ENCODE measurements at regions not wholly inside any gene's neighbourhood (a gene's known extent, or its start where the extent isn't known, plus 50 kb on each side); places are given as distances from the start of the nearest gene placed in this dataset.

DNA sequence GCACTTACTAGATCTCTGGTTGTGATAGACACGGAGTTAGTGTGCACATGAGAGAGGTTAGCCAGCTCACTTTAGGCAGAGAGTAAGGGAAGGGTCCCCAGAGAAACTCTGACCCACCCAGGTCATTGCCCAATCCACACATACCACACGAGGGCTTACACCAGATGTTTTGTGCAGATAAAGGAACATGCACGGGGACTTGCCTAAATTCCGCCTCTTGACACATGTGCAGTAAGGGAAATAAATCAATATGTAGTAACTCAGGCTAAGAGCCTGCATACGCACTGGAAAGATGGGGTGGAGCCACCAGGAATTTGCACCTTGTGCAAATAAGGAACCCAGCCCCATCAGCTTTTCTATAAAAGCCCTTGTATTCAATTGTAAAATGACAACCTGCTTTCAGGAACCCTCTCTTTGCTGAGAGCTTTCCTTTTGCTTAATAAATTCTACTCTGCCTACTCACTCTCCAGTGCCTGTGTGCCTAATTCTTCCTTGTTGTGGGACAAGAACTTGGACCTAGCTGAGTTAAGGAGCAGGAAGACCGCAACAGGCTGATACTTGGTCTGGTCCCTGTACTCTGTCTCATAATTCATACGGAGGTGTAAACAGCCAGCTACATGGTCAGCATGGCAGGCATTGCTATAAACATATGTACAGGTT, 120.2 kb downstream of the EMP1 start:
- TF ChIP-seq, protein P1, sequence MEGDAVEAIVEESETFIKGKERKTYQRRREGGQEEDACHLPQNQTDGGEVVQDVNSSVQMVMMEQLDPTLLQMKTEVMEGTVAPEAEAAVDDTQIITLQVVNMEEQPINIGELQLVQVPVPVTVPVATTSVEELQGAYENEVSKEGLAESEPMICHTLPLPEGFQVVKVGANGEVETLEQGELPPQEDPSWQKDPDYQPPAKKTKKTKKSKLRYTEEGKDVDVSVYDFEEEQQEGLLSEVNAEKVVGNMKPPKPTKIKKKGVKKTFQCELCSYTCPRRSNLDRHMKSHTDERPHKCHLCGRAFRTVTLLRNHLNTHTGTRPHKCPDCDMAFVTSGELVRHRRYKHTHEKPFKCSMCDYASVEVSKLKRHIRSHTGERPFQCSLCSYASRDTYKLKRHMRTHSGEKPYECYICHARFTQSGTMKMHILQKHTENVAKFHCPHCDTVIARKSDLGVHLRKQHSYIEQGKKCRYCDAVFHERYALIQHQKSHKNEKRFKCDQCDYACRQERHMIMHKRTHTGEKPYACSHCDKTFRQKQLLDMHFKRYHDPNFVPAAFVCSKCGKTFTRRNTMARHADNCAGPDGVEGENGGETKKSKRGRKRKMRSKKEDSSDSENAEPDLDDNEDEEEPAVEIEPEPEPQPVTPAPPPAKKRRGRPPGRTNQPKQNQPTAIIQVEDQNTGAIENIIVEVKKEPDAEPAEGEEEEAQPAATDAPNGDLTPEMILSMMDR (IDR thresholded peaks at IDR 0.05; ENCODE audit: insufficient read depth, low read depth, low read length): no peak
- H3K4me3 ChIP-seq (ENCODE audit: low read depth, low read length): no peak overlapping the region
- no peak for DNase-seq (ENCODE audit: low read depth)

DNA sequence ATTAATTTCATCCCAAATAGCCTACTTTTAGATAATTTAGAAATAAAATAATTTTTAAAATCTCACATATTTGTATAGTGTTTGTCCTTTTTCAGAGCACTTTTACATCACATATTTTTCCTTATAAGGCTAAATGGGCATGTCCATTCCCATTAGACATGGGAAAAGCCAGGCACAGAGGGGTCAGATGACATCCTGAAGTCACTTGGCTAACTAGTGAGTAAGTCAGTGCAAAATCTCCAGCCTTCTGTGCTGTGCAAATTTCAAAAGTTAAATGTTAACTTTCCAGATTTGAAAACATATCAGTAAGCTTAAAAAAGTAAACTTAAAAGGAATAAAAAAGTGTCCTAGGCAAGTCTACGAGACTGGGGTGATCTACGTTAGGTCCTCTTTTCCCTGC, 117.4 kb downstream of the EMP1 start:
- DNase-seq (ENCODE audit: low read depth): no peak
- TF ChIP-seq, protein P1 (IDR thresholded peaks at IDR 0.05; ENCODE audit: insufficient read depth, low read depth, low read length): no peak
- no peak overlapping the region for H3K4me3 ChIP-seq (ENCODE audit: low read depth, low read length)

DNA sequence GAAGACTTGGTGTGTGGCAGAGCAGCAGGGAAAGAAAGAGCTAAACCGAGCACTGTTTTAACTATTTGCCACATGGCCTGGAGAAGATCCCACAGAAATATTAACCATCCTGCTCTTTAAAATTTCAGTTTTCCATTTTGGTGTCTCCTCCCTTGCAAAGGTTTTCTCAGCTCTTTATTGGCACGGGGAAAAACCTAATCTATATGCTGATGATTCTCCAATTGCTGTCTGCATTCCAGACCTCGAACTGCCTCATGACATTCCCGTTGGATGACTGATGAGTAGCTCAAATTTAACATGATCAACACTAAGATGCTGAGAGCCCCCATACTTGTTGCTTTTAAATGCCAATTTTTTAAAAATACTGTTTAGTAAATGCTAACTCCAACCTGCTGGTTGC, 115.0 kb downstream of the EMP1 start:
- DNase-seq (ENCODE audit: low read depth): no peak
- TF ChIP-seq, protein P1 (IDR thresholded peaks at IDR 0.05; ENCODE audit: insufficient read depth, low read depth, low read length): no peak
- no peak overlapping the region for H3K4me3 ChIP-seq (ENCODE audit: low read depth, low read length)

DNA sequence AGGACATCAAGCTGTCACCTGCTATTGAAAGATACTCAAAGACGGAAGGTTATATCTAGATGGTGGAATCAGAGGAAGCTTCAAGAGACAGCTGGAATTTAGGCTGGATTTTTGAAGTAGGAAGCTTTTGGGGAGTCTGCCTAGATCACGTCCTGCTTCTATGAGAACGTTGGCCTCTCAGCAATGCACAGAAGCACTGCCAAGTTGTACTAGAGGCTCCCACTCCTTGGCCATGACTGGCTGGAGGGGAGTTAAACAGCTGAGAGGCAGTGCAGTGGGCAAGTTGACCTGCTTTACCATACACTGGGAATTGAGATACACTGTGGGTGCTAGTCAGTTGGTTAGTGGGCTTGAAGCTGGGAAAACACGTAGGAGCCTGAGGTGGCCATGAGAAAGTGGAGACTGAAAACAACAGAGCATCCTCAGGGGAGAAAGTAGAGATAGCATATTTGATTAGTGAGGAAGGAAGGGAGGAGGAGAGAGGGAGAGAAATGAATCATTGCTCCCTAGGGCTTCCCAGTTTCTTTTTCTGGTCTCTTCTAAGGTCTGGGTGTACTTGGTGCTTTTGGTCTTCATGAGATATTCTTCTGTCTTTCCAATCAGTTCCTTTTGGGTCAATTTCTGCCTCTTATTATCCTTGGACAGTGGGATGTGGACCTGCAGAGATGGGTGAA, 110.8 kb downstream of the EMP1 start:
- no peak for DNase-seq (ENCODE audit: low read depth)
- H3K4me3 ChIP-seq (ENCODE audit: low read depth, low read length): no peak overlapping the region
- TF ChIP-seq, protein P1 (IDR thresholded peaks at IDR 0.05; ENCODE audit: insufficient read depth, low read depth, low read length): no peak

DNA sequence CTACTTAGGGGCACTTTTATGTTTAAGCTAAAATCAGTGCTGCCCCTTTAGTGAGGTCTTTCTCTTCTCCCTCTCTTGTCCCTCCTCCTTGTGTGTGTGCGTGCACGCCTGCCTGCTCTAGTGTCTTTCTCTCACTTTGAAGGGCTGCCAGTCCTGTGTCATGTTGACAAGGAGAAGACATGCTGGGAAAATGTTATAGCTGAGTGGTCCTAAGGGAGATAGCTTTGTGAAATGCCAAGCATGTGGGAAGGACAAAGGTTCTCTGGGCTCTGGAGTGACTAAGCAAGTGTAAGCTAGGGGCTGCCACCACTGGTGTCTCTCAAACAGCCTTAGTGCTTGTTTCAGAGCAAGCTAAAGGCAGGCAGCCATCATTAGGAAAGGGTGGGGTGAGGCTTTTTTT, 108.4 kb downstream of the EMP1 start:
- DNase-seq (ENCODE audit: low read depth): no peak
- TF ChIP-seq, protein P1 (IDR thresholded peaks at IDR 0.05; ENCODE audit: insufficient read depth, low read depth, low read length): no peak
- no peak overlapping the region for H3K4me3 ChIP-seq (ENCODE audit: low read depth, low read length)

DNA sequence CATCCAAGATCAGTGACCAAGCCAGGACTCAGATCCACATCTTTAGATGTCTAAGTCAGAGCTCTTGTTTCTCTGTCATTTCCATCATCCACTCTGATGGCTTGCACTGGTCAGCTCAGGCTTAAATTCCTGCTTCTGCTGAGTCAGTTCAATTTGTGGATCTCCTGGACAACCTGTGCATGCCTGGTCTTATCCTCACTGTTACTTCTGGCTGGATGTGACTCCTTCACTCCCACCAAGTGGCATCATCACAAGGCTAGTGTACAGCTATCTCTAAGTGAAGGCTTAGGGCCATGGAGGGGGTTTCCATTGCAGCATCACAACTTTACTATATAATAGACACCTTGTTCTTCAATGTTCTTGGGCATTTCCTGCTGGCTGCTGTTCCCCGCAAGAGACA, 102.9 kb downstream of the EMP1 start:
- DNase-seq (ENCODE audit: low read depth): no peak

More for the DNA sequence above, 102.9 kb downstream of the EMP1 start:
- TF ChIP-seq, protein P1 (IDR thresholded peaks at IDR 0.05; ENCODE audit: insufficient read depth, low read depth, low read length): no peak
- H3K4me3 ChIP-seq (ENCODE audit: low read depth, low read length): no peak overlapping the region
